ENCODE measurements at regions not wholly inside any gene's neighbourhood (a gene's known extent, or its start where the extent isn't known, plus 50 kb on each side); places are given as distances from the start of the nearest gene placed in this dataset.

DNA sequence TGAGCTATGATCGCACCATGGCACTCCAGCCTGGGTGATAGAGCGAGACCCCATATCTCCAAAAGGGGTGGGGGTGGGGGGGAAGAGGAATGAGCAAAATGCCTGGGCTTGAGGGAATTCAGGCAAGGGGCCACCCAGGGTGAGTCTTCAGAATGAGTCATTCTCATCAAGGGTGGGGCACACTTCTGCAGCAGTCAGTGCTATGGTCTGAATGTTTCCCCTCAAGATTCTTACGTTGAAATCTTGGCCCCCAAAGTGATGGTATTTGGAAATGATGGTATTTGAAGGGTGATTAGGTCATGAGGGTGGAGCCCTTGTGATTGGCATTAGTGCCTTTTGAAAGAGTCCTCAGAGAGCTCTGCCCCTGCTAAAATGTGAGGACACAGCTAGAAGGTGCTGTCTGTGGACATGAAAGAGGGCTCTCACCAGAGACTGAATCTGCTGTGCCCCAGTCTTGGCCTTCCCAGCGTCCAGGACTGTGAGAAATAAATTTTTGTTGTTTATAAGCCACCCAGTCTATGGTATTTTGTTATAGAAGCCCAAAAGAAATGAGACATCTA is 86.4 kb upstream of the THY1 start:
- TF ChIP-seq RARB (CRISPR knock-in tag; IDR thresholded peaks at IDR 0.05), result no peak
- no peak for TF ChIP-seq PPARA (CRISPR knock-in tag; IDR thresholded peaks at IDR 0.05; ENCODE audit: borderline replicate concordance)
- TF ChIP-seq, protein P1, sequence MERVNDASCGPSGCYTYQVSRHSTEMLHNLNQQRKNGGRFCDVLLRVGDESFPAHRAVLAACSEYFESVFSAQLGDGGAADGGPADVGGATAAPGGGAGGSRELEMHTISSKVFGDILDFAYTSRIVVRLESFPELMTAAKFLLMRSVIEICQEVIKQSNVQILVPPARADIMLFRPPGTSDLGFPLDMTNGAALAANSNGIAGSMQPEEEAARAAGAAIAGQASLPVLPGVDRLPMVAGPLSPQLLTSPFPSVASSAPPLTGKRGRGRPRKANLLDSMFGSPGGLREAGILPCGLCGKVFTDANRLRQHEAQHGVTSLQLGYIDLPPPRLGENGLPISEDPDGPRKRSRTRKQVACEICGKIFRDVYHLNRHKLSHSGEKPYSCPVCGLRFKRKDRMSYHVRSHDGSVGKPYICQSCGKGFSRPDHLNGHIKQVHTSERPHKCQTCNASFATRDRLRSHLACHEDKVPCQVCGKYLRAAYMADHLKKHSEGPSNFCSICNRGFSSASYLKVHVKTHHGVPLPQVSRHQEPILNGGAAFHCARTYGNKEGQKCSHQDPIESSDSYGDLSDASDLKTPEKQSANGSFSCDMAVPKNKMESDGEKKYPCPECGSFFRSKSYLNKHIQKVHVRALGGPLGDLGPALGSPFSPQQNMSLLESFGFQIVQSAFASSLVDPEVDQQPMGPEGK (CRISPR knock-in tag; IDR thresholded peaks at IDR 0.05; ENCODE audit: borderline replicate concordance), result no peak
- TF ChIP-seq ZNF565 (CRISPR knock-in tag; conservative IDR thresholded peaks at IDR 0.05; ENCODE audit: low read depth), result no peak
- TF ChIP-seq OSR1 (CRISPR knock-in tag; IDR thresholded peaks at IDR 0.05), result no peak
- TF ChIP-seq ZC3H10 (CRISPR knock-in tag; IDR thresholded peaks at IDR 0.05), result no peak
- TF ChIP-seq, protein P2, sequence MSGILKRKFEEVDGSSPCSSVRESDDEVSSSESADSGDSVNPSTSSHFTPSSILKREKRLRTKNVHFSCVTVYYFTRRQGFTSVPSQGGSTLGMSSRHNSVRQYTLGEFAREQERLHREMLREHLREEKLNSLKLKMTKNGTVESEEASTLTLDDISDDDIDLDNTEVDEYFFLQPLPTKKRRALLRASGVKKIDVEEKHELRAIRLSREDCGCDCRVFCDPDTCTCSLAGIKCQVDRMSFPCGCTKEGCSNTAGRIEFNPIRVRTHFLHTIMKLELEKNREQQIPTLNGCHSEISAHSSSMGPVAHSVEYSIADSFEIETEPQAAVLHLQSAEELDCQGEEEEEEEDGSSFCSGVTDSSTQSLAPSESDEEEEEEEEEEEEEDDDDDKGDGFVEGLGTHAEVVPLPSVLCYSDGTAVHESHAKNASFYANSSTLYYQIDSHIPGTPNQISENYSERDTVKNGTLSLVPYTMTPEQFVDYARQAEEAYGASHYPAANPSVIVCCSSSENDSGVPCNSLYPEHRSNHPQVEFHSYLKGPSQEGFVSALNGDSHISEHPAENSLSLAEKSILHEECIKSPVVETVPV (CRISPR knock-in tag; IDR thresholded peaks at IDR 0.05), result no peak
- TF ChIP-seq GLIS3 (CRISPR knock-in tag; IDR thresholded peaks at IDR 0.05), result no peak
- TF ChIP-seq ZFP30 (CRISPR knock-in tag; IDR thresholded peaks at IDR 0.05), result no peak
- TF ChIP-seq ISL1 (CRISPR knock-in tag; IDR thresholded peaks at IDR 0.05), result no peak
- no peak for TF ChIP-seq SNAI2 (CRISPR knock-in tag; IDR thresholded peaks at IDR 0.05)
- TF ChIP-seq, protein P3, sequence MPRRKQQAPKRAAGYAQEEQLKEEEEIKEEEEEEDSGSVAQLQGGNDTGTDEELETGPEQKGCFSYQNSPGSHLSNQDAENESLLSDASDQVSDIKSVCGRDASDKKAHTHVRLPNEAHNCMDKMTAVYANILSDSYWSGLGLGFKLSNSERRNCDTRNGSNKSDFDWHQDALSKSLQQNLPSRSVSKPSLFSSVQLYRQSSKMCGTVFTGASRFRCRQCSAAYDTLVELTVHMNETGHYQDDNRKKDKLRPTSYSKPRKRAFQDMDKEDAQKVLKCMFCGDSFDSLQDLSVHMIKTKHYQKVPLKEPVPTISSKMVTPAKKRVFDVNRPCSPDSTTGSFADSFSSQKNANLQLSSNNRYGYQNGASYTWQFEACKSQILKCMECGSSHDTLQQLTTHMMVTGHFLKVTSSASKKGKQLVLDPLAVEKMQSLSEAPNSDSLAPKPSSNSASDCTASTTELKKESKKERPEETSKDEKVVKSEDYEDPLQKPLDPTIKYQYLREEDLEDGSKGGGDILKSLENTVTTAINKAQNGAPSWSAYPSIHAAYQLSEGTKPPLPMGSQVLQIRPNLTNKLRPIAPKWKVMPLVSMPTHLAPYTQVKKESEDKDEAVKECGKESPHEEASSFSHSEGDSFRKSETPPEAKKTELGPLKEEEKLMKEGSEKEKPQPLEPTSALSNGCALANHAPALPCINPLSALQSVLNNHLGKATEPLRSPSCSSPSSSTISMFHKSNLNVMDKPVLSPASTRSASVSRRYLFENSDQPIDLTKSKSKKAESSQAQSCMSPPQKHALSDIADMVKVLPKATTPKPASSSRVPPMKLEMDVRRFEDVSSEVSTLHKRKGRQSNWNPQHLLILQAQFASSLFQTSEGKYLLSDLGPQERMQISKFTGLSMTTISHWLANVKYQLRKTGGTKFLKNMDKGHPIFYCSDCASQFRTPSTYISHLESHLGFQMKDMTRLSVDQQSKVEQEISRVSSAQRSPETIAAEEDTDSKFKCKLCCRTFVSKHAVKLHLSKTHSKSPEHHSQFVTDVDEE (CRISPR knock-in tag; IDR thresholded peaks at IDR 0.05), result no peak
- no peak for TF ChIP-seq TCF4 (CRISPR knock-in tag; IDR thresholded peaks at IDR 0.05; ENCODE audit: borderline replicate concordance)
- TF ChIP-seq TOX (CRISPR knock-in tag; IDR thresholded peaks at IDR 0.05; ENCODE audit: borderline replicate concordance), result no peak
- no peak for TF ChIP-seq CSDC2 (CRISPR knock-in tag; IDR thresholded peaks at IDR 0.05)
- TF ChIP-seq ZNF70 (CRISPR knock-in tag; IDR thresholded peaks at IDR 0.05), result no peak
- TF ChIP-seq ARNTL (CRISPR knock-in tag; IDR thresholded peaks at IDR 0.05; ENCODE audit: borderline replicate concordance, low read depth), result no peak
- no peak for TF ChIP-seq ESRRG (CRISPR knock-in tag; IDR thresholded peaks at IDR 0.05)
- ATAC-seq, result no peak

DNA sequence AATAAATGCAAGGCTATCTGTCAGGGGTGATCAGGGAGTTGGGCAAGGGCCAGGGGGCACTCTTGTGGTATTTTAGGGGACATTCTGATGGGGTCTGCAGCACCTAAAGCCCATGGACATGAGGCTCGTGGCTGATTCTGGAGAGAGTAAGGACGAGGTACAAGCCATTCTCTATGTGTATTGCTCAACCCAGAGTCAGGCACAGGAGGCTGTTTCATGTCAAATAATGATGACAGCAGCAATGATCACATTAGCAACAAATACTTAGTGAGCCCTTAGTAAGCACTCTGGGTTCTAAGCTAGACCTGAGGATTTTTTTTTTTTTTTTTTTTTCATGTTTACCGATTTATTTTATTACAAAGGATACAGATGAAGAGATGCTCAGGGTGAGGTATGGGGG is 83.5 kb upstream of the THY1 start:
- no peak for ATAC-seq
- TF ChIP-seq ESRRG (CRISPR knock-in tag; IDR thresholded peaks at IDR 0.05) (no peak), PPARA (CRISPR knock-in tag; IDR thresholded peaks at IDR 0.05; ENCODE audit: borderline replicate concordance) (no peak), OSR1 (CRISPR knock-in tag; IDR thresholded peaks at IDR 0.05) (no peak), CSDC2 (CRISPR knock-in tag; IDR thresholded peaks at IDR 0.05) (no peak), TCF4 (CRISPR knock-in tag; IDR thresholded peaks at IDR 0.05; ENCODE audit: borderline replicate concordance) (no peak), ZNF8 (CRISPR knock-in tag; IDR thresholded peaks at IDR 0.05) (no peak), BACH2 (CRISPR knock-in tag; IDR thresholded peaks at IDR 0.05; ENCODE audit: borderline replicate concordance) (no peak), GLIS3 (CRISPR knock-in tag; IDR thresholded peaks at IDR 0.05) (no peak)
- TF ChIP-seq, protein P4, sequence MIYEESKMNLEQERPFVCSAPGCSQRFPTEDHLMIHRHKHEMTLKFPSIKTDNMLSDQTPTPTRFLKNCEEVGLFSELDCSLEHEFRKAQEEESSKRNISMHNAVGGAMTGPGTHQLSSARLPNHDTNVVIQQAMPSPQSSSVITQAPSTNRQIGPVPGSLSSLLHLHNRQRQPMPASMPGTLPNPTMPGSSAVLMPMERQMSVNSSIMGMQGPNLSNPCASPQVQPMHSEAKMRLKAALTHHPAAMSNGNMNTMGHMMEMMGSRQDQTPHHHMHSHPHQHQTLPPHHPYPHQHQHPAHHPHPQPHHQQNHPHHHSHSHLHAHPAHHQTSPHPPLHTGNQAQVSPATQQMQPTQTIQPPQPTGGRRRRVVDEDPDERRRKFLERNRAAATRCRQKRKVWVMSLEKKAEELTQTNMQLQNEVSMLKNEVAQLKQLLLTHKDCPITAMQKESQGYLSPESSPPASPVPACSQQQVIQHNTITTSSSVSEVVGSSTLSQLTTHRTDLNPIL (CRISPR knock-in tag; IDR thresholded peaks at IDR 0.05; ENCODE audit: low read depth), result no peak
- TF ChIP-seq, protein P2 (CRISPR knock-in tag; IDR thresholded peaks at IDR 0.05), result no peak

DNA sequence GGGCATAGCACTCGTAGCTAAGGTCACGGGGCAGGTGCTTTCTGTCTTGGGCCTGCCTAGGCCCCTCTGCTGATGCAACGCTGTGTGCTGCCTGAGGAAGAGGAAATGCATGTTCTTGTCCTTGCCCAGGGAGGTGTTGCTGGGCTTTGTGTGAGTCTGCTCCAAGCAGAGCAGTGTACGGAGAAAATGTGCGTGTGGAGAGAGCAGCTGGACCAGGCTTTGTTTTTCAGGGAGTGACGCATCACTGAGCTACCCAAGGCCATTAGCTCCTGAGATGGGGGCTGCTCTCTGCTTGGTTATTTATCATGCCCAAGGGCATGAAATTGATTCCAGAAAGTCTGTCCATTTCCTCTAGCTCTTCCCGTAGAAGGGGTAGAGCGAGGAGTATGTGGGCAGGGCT is 82.9 kb upstream of the THY1 start:
- no peak for ATAC-seq
- TF ChIP-seq, protein P1 (CRISPR knock-in tag; IDR thresholded peaks at IDR 0.05; ENCODE audit: borderline replicate concordance), result no peak
- TF ChIP-seq TOX (CRISPR knock-in tag; IDR thresholded peaks at IDR 0.05; ENCODE audit: borderline replicate concordance), result no peak
- TF ChIP-seq, protein P5, sequence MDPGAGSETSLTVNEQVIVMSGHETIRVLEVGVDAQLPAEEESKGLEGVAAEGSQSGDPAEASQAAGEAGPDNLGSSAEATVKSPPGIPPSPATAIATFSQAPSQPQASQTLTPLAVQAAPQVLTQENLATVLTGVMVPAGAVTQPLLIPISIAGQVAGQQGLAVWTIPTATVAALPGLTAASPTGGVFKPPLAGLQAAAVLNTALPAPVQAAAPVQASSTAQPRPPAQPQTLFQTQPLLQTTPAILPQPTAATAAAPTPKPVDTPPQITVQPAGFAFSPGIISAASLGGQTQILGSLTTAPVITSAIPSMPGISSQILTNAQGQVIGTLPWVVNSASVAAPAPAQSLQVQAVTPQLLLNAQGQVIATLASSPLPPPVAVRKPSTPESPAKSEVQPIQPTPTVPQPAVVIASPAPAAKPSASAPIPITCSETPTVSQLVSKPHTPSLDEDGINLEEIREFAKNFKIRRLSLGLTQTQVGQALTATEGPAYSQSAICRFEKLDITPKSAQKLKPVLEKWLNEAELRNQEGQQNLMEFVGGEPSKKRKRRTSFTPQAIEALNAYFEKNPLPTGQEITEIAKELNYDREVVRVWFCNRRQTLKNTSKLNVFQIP (CRISPR knock-in tag; IDR thresholded peaks at IDR 0.05; ENCODE audit: borderline replicate concordance, low read depth), result no peak
- TF ChIP-seq, protein P4 (CRISPR knock-in tag; IDR thresholded peaks at IDR 0.05; ENCODE audit: low read depth), result no peak
- no peak for TF ChIP-seq ZFP3 (CRISPR knock-in tag; IDR thresholded peaks at IDR 0.05)
- TF ChIP-seq BACH2 (CRISPR knock-in tag; IDR thresholded peaks at IDR 0.05; ENCODE audit: borderline replicate concordance), result no peak
- no peak for TF ChIP-seq CSDC2 (CRISPR knock-in tag; IDR thresholded peaks at IDR 0.05)
- TF ChIP-seq RARB (CRISPR knock-in tag; IDR thresholded peaks at IDR 0.05), result no peak
- TF ChIP-seq PPARA (CRISPR knock-in tag; IDR thresholded peaks at IDR 0.05; ENCODE audit: borderline replicate concordance), result no peak
- TF ChIP-seq ESRRG (CRISPR knock-in tag; IDR thresholded peaks at IDR 0.05), result no peak
- no peak for TF ChIP-seq ZNF70 (CRISPR knock-in tag; IDR thresholded peaks at IDR 0.05)
